GM23248 (cell line): ENCODE measurements at regions not wholly inside any gene's neighbourhood (a gene's known extent, or its start where the extent isn't known, plus 50 kb on each side); places are given as distances from the start of the nearest gene placed in this dataset.

Experiments used
- DNase-seq: peaks from one replicate; pipeline ENCODE4 v3.0.0-alpha.2; 2015
- H2AFZ ChIP-seq: fragments of 200-600 bp; sonication (generic); 2 replicates; pipeline ENCODE4 v1.6.1; 2016; ENCODE audit warnings: antibody characterized with exemption
- H3F3A ChIP-seq: fragments of 200-600 bp; sonication (generic); 2 replicates; pipeline ENCODE4 v1.6.1; 2016; ENCODE audit warnings: mild to moderate bottlenecking, antibody characterized with exemption, mixed run types; ENCODE audit not compliant: insufficient read depth
- H3K27ac ChIP-seq: fragments of 200-600 bp; sonication (generic); 2 replicates; pipeline ENCODE4 v1.5.1; 2016; ENCODE audit warnings: mild to moderate bottlenecking
- H3K27me3 ChIP-seq: fragments of 200-600 bp; sonication (generic); replicated peaks from 2 replicates; pipeline ENCODE4 v1.6.1; 2016; ENCODE audit warnings: mild to moderate bottlenecking; ENCODE audit not compliant: insufficient read depth
- H3K36me3 ChIP-seq: fragments of 200-600 bp; sonication (generic); 2 replicates; pipeline ENCODE4 v1.6.1; 2016; ENCODE audit warnings: low read depth, mild to moderate bottlenecking
- H3K4me1 ChIP-seq: fragments of 200-600 bp; sonication (generic); 2 replicates; pipeline ENCODE4 v1.6.1; 2016; ENCODE audit warnings: mild to moderate bottlenecking; ENCODE audit not compliant: insufficient read depth
- H3K4me2 ChIP-seq: fragments of 200-600 bp; sonication (generic); one replicate; pipeline ENCODE4 v1.6.1; 2016; ENCODE audit warnings: mild to moderate bottlenecking; ENCODE audit not compliant: unreplicated experiment
- H3K4me3 ChIP-seq: fragments of 200-600 bp; sonication (generic); 2 replicates; pipeline ENCODE4 v1.5.1; 2016; ENCODE audit warnings: mild to moderate bottlenecking
- H3K79me2 ChIP-seq: fragments of 200-600 bp; sonication (generic); 2 replicates; pipeline ENCODE4 v1.6.1; 2016; ENCODE audit warnings: mild to moderate bottlenecking; ENCODE audit not compliant: insufficient read depth
- H3K9ac ChIP-seq: fragments of 200-600 bp; sonication (generic); 2 replicates; pipeline ENCODE4 v1.6.1; 2016; ENCODE audit warnings: mild to moderate bottlenecking
- H3K9me2 ChIP-seq: fragments of 200-600 bp; sonication (generic); 2 replicates; pipeline ENCODE4 v1.6.1; 2016; ENCODE audit warnings: mixed run types, mild to moderate bottlenecking, moderate library complexity; ENCODE audit not compliant: insufficient read depth
- H3K9me3 ChIP-seq: fragments of 200-600 bp; sonication (generic); one replicate; pipeline ENCODE4 v1.6.1; 2017; ENCODE audit warnings: low read depth
- H4K20me1 ChIP-seq: fragments of 200-600 bp; sonication (generic); 2 replicates; pipeline ENCODE4 v1.6.0; 2016; ENCODE audit not compliant: insufficient read depth
- EZH2 ChIP-seq: fragments of 200-600 bp; sonication (generic); IDR thresholded peaks from 2 replicates; pipeline ENCODE4 v1.6.1; 2018; ENCODE audit warnings: antibody characterized with exemption, mild to moderate bottlenecking; ENCODE audit not compliant: insufficient read depth, poor library complexity, severe bottlenecking
- EZH2phosphoT487 ChIP-seq: fragments of 200-600 bp; sonication (generic); IDR thresholded peaks from 2 replicates; pipeline ENCODE4 v1.6.1; 2018; ENCODE audit warnings: antibody characterized with exemption, moderate library complexity, mild to moderate bottlenecking, low read depth; ENCODE audit not compliant: insufficient read depth
- WGBS, 2 experiments: methylation state at CpG; one replicate each; pipeline ENCODE4 v1.1.6; 2015 to 2017; ENCODE audit warnings: low lambda C conversion rate in 2 of 2, low coverage in 1 of 2; ENCODE audit errors: missing lambda C conversion rate in 2 of 2; 5-methylcytosine and 5-hydroxymethylcytosine counted together
- in situ Hi-C: fragments of 300-500 bp; cut with MboI; formaldehyde crosslinking; loops from 2 replicates; pipeline ENCODE4 v1.15.0; 2020

DNA sequence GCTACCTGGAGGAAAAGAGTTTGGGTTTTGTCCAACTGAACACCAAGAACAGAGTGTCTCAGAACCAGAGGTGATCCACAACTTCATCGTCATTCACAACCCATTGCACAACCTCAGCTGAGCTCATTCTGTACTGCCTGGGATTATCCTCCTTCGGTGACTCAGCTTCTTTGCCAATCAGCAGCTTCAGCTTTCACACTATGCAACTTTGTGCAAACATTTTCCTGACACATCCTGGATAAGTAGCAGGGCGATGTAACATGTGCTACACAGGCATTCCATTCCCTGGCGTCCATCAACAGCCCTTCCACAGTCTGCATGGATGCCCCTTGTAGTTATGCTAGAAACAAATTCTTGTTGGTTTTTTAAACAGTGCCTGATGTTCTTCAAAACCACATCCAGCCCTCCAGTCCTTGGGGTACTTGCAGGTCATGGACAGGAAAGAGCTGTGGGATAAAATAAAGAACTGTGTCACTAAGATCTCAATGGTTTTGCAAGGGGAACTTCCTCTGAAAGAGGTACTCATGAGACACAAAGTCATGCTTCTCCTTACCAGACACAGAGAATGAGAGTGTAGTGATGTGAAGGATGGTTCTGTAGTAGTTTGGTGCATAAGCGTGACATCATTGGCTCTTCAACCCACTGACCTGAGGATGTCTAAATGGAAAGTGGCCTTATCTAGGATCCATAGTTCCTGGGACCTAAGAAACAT is 478.5 kb downstream of the KIF20B start:
- Histone ChIP-seq H3K4me2 (no peak overlapping the region), H3K4me3 (no peak overlapping the region), H3K9me2 (no peaks in the 10 kb centered on the region), H3F3A (no peaks in the 10 kb centered on the region), H3K79me2 (no peaks in the 10 kb centered on the region), H2AFZ (no peak overlapping the region), H3K4me1 (no peaks in the 10 kb centered on the region), H3K9ac (no peak overlapping the region), H3K27me3 (no peaks in the 10 kb centered on the region), H3K9me3 (no peaks in the 10 kb centered on the region), H3K27ac (no peak overlapping the region), H3K36me3 (no peaks in the 10 kb centered on the region), H4K20me1 (no peaks in the 10 kb centered on the region)
- in situ Hi-C loops, result no loop called here
- WGBS, 2 experiments, result 12 to 25% methylated on average over 5 of the region's 5 CpGs
- TF ChIP-seq EZH2phosphoT487 (no peak), EZH2 (no peak)
- peak; percentile 23 for DNase-seq

DNA sequence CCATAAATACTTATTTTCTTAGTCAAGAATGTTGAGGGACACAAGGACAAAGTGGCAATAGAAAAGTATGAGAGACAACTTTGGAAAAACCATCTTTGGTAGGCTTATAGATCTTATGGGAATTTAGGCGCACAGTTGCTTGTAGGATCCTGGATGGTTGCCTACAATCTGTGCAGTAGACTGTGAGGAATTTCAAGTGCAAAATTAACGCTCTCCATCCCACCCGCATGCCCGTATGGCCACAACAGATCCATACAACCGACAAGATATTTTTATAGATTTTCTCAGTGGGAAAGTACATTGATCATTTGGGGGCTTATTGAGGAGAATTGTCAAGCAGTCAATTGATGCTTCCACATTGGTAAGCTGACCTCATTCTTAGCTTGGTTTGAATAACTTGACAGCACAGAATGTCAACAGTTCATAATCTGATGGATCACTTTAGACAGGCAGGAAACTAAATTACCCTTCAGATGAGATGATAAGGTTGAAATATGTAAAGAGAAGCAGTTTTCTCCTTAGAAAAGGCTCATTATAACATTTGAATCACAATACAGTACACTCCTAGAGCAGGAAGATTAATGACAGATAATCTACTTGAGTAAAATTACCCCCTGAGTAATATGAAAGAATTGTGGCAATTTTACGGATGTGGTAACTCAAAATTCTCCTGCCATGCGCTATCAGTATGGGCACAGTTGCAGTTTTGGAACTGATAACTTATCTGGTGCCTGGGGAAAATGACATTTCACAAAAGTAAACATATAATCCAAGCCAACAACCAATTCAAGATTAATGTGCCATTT is 479.7 kb downstream of the KIF20B start:
- no peaks in the 10 kb centered on the region for H3K9me3 ChIP-seq
- in situ Hi-C loops, result no loop called here
- no peak overlapping the region for H3K4me3 ChIP-seq
- no peak overlapping the region for H3K4me2 ChIP-seq
- no peaks in the 10 kb centered on the region for H3K36me3 ChIP-seq
- no peaks in the 10 kb centered on the region for H3F3A ChIP-seq
- H3K9me2 ChIP-seq, result no peaks in the 10 kb centered on the region
- no peak overlapping the region for H3K9ac ChIP-seq
- H3K27ac ChIP-seq, result no peak overlapping the region
- DNase-seq, result no peak
- no peak overlapping the region for H2AFZ ChIP-seq
- 29 to 36% methylated on average over 7 of the region's 7 CpGs for WGBS, 2 experiments
- H3K79me2 ChIP-seq, result no peaks in the 10 kb centered on the region
- H3K4me1 ChIP-seq, result no peaks in the 10 kb centered on the region
- no peaks in the 10 kb centered on the region for H4K20me1 ChIP-seq
- TF ChIP-seq EZH2phosphoT487 (no peak), EZH2 (no peak)
- no peaks in the 10 kb centered on the region for H3K27me3 ChIP-seq

DNA sequence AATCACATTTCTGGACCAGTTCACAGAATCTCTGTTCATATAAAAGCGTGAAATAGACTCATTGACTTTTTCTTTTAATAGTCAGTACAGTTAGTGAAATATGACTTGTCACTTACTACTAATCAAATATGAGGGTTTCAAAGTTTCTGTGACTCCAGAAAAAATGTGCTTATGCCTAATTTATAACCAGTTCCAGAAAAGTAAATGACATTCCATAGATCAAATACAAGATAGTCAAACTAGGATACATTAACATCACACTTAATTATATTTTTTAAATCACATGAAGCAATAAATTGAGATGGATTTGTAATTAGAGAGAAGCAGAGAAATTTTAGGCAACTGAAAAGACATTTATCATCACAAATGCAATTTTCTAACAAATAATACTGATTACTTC is 491.4 kb downstream of the KIF20B start:
- H3K4me2 ChIP-seq, result no peak overlapping the region
- H3K9me2 ChIP-seq, result no peaks in the 10 kb centered on the region
- DNase-seq, result no peak
- H3K4me3 ChIP-seq, result no peak overlapping the region
- H3K36me3 ChIP-seq, result no peaks in the 10 kb centered on the region
- no peaks in the 10 kb centered on the region for H3K9me3 ChIP-seq
- no peak overlapping the region for H3K27ac ChIP-seq
- no peaks in the 10 kb centered on the region for H3K4me1 ChIP-seq
- 0% methylated on average over 1 of the region's 1 CpG for WGBS, 2 experiments
- TF ChIP-seq EZH2phosphoT487 (no peak), EZH2 (no peak)
- H3K9ac ChIP-seq, result no peak overlapping the region
- no peaks in the 10 kb centered on the region for H3K27me3 ChIP-seq
- no peaks in the 10 kb centered on the region for H3F3A ChIP-seq
- no peak overlapping the region for H2AFZ ChIP-seq
- in situ Hi-C loops, result no loop called here
- no peaks in the 10 kb centered on the region for H3K79me2 ChIP-seq
- H4K20me1 ChIP-seq, result no peaks in the 10 kb centered on the region

DNA sequence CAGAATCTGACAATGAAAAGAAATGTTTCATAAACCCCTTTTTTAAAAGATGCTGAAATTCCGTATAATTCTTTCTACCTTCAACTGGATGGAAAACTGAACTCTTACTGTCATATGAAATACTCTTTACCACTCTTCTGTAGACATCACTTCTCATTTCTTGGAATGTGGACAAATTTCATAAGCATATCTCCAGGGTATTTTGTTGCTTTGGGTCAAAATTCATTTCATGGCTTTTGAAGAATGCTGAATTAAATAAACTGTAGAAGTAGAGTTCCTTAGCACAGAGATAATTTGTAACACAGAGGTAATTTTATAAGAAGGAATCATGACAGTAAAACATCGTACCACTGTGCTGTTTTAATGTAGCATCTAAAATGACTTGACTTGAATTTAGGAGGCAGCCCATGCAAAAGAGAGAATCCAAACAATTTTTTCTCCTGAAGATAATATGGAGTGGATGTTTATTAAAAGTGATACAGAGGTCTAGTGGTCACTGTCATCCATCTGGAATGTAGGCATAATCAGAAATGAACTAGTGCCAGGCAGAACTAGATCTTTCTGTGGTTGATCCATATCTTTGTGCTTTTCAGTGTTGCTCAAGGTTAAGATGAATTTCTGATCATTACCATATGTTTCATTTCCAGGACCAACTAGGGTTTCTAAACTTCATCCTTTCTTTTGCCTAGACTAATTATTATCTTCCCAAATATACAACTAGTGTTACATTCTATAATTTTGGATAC is 492.0 kb downstream of the KIF20B start:
- no peaks in the 10 kb centered on the region for H3F3A ChIP-seq
- H4K20me1 ChIP-seq, result no peaks in the 10 kb centered on the region
- no peak overlapping the region for H3K4me3 ChIP-seq
- H3K27ac ChIP-seq, result no peak overlapping the region
- H3K9me2 ChIP-seq, result no peaks in the 10 kb centered on the region
- H2AFZ ChIP-seq, result no peak overlapping the region
- H3K36me3 ChIP-seq, result no peaks in the 10 kb centered on the region
- no peak overlapping the region for H3K4me2 ChIP-seq
- TF ChIP-seq EZH2, result no peak
- TF ChIP-seq EZH2phosphoT487, result no peak
- H3K27me3 ChIP-seq, result no peaks in the 10 kb centered on the region
- H3K79me2 ChIP-seq, result no peaks in the 10 kb centered on the region
- no peaks in the 10 kb centered on the region for H3K9me3 ChIP-seq
- 30% methylated on average over 2 of the region's 2 CpGs for WGBS, 2 experiments
- no peaks in the 10 kb centered on the region for H3K4me1 ChIP-seq
- H3K9ac ChIP-seq, result no peak overlapping the region
- DNase-seq, result peak; percentile 11
- in situ Hi-C loops, result no loop called here
